MM.1S (cell line): ENCODE measurements at regions not wholly inside any gene's neighbourhood (a gene's known extent, or its start where the extent isn't known, plus 50 kb on each side); places are given as distances from the start of the nearest gene placed in this dataset.
A peak's percentile ranks its signal among the peaks of the same experiment; 100 is the strongest.

Source experiments
- DNase-seq: peaks from one replicate; pipeline ENCODE4 v3.0.0-alpha.2; 2015
- H2AFZ ChIP-seq: fragments of 300-600 bp; sonication (generic); 2 replicates; pipeline ENCODE4 v1.6.0; 2016; ENCODE audit warnings: antibody characterized with exemption, low read length
- H3F3A ChIP-seq: fragments of 300-600 bp; sonication (generic); 2 replicates; pipeline ENCODE4 v1.6.1; 2016; ENCODE audit warnings: mild to moderate bottlenecking, antibody characterized with exemption, low read length, moderate library complexity, mixed read lengths; ENCODE audit not compliant: insufficient read depth
- H3K27ac ChIP-seq: fragments of 300-600 bp; sonication (generic); 2 replicates; pipeline ENCODE4 v1.5.1; 2016; ENCODE audit warnings: mild to moderate bottlenecking, low read length
- H3K27me3 ChIP-seq: fragments of 300-600 bp; sonication (generic); replicated peaks from 2 replicates; pipeline ENCODE4 v1.6.0; 2016; ENCODE audit warnings: low read length; ENCODE audit not compliant: insufficient read depth
- H3K36me3 ChIP-seq: fragments of 300-600 bp; sonication (generic); replicated peaks from 2 replicates; pipeline ENCODE4 v1.6.1; 2016; ENCODE audit warnings: mild to moderate bottlenecking, low read length, mixed read lengths; ENCODE audit not compliant: insufficient read depth
- H3K4me1 ChIP-seq: fragments of 300-600 bp; sonication (generic); 2 replicates; pipeline ENCODE4 v1.6.1; 2016; ENCODE audit warnings: low read length, mixed read lengths
- H3K4me2 ChIP-seq: fragments of 300-600 bp; sonication (generic); 2 replicates; pipeline ENCODE4 v1.6.0; 2016; ENCODE audit warnings: low read depth, low read length
- H3K4me3 ChIP-seq: fragments of 300-600 bp; sonication (generic); 2 replicates; pipeline ENCODE4 v1.5.1; 2016; ENCODE audit warnings: low read length, mixed read lengths
- H3K79me2 ChIP-seq: fragments of 300-600 bp; sonication (generic); 2 replicates; pipeline ENCODE4 v1.6.1; 2016; ENCODE audit warnings: mixed run types, low read length, mixed read lengths
- H3K9ac ChIP-seq: fragments of 300-600 bp; sonication (generic); 2 replicates; pipeline ENCODE4 v1.6.1; 2016; ENCODE audit warnings: low read length, mixed read lengths
- H3K9me2 ChIP-seq: fragments of 300-600 bp; sonication (generic); replicated peaks from 2 replicates; pipeline ENCODE4 v1.6.1; 2016; ENCODE audit warnings: mild to moderate bottlenecking, low read length, mixed read lengths; ENCODE audit not compliant: insufficient read depth
- H3K9me3 ChIP-seq: fragments of 300-600 bp; sonication (generic); replicated peaks from 2 replicates; pipeline ENCODE4 v1.6.1; 2016; ENCODE audit warnings: mild to moderate bottlenecking, low read length, mixed read lengths; ENCODE audit not compliant: insufficient read depth
- H4K20me1 ChIP-seq: fragments of 300-600 bp; sonication (generic); 2 replicates; pipeline ENCODE4 v1.6.1; 2016; ENCODE audit warnings: mild to moderate bottlenecking, low read length, moderate library complexity, mixed read lengths; ENCODE audit not compliant: insufficient read depth
- CTCF ChIP-seq: fragments of 300-600 bp; sonication (generic); IDR thresholded peaks from 2 replicates; pipeline ENCODE4 v1.5.1; 2016; ENCODE audit warnings: antibody characterized with exemption, low read length, mixed read lengths
- EZH2 ChIP-seq: fragments of 300-600 bp; sonication (generic); optimal IDR thresholded peaks from 2 replicates; pipeline ENCODE3; 2017; ENCODE audit warnings: low read depth, mild to moderate bottlenecking, antibody characterized with exemption, low read length, mixed read lengths
- EZH2phosphoT487 ChIP-seq: fragments of 300-600 bp; sonication (generic); IDR thresholded peaks from 2 replicates; pipeline ENCODE4 v1.6.1; 2018; ENCODE audit warnings: antibody characterized with exemption, low read length

GRCh38 chrX:40164751-40165150, 67.0 kb upstream of the BCOR start:
- no peak for DNase-seq
- no peaks in the 10 kb centered on the region for H3K4me1 ChIP-seq
- TF ChIP-seq CTCF (no peak), EZH2phosphoT487 (no peak), EZH2 (no peak)
- H3K9me3 ChIP-seq: no peaks in the 10 kb centered on the region
- H3K4me3 ChIP-seq: no peak overlapping the region
- H3K27me3 ChIP-seq: no peaks in the 10 kb centered on the region
- no peak overlapping the region for H3K4me2 ChIP-seq
- H3K9ac ChIP-seq: no peak overlapping the region
- no peak overlapping the region for H2AFZ ChIP-seq
- no peaks in the 10 kb centered on the region for H3K9me2 ChIP-seq
- H3K36me3 ChIP-seq: no peaks in the 10 kb centered on the region
- no peaks in the 10 kb centered on the region for H3F3A ChIP-seq
- H3K79me2 ChIP-seq: peaks cover 4% of the 10 kb centered on the region; the same call in 1 of the 2 replicates
- H3K27ac ChIP-seq: no peak overlapping the region
- no peaks in the 10 kb centered on the region for H4K20me1 ChIP-seq

DNA sequence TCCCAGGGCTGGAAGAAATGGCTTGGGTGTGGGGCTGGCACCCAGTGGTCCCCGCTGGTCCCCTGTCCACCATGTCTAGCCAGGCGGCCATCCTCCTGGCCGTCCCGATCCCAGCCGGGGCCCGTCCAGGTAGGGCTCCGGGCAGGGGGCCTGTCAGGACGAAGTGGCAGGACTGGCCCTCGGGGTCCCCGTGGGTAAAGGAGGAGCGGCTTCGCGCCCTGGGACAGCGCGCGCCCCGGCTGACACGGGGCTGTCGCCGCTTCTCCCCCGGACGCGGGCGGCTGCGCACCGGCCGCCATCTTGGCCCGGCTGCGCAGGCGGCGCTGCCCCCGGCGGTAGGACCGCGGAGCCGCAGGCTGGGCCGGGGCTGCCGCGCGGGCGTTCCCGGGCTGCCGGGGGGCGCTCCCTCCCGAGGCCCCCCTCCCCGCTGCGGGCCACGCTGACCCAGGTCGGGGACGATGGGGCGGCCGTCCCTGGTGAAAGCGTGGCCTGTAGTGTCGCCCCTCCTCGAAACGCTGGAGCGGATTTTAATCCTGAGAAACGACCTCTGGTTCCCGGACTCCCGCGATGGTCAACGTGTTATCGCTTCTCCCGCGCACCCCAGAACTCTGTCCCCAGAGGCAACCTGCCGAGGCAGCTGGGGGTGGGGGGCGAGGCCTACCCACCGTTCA, 60.4 kb upstream of the BCOR start:
- Histone ChIP-seq H3K27ac (no peak overlapping the region), H3K27me3 (no peaks in the 10 kb centered on the region), H3K4me2 (peak overlapping the region; percentile 47; the same call in 1 of the 2 replicates), H3K79me2 (no peaks in the 10 kb centered on the region), H3F3A (peaks cover 6% of the 10 kb centered on the region; the same call in 1 of the 2 replicates), H3K9me2 (no peaks in the 10 kb centered on the region), H3K4me3 (peak overlapping the region; percentile 42; the same call in 1 of the 2 replicates), H3K4me1 (no peaks in the 10 kb centered on the region), H2AFZ (0 out of 2 replicates have a peak overlapping the region, but pooled peaks have one; percentile 42), H3K36me3 (no peaks in the 10 kb centered on the region), H4K20me1 (no peaks in the 10 kb centered on the region), H3K9me3 (no peaks in the 10 kb centered on the region), H3K9ac (no peak overlapping the region)
- DNase-seq: no peak
- TF ChIP-seq EZH2phosphoT487: no peak
- no peak for TF ChIP-seq CTCF
- no peak for TF ChIP-seq EZH2

GRCh38 chrX:40157228-40158035, 59.7 kb upstream of the BCOR start:
- Histone ChIP-seq H3K27me3 (no peaks in the 10 kb centered on the region), H3K79me2 (no peaks in the 10 kb centered on the region), H3F3A (peaks cover 6% of the 10 kb centered on the region; the same call in 1 of the 2 replicates), H3K36me3 (no peaks in the 10 kb centered on the region), H4K20me1 (no peaks in the 10 kb centered on the region), H3K9me3 (no peaks in the 10 kb centered on the region), H2AFZ (no peak overlapping the region), H3K4me3 (no peak overlapping the region; the same call in 1 of the 2 replicates), H3K4me2 (no peak overlapping the region), H3K4me1 (no peaks in the 10 kb centered on the region), H3K27ac (no peak overlapping the region), H3K9ac (no peak overlapping the region), H3K9me2 (no peaks in the 10 kb centered on the region)
- DNase-seq: no peak
- TF ChIP-seq CTCF (no peak), EZH2 (no peak), EZH2phosphoT487 (no peak)
